NCI-H526 treated with DMSO at 0.1 percent for 48 hours (cell line): ENCODE measurements at regions not wholly inside any gene's neighbourhood (a gene's known extent, or its start where the extent isn't known, plus 50 kb on each side); places are given as distances from the start of the nearest gene placed in this dataset.

Source experiments
- DNase-seq: peaks from one replicate; lab custom pipeline; 2025; lab: John Stamatoyannopoulos, UW

DNA sequence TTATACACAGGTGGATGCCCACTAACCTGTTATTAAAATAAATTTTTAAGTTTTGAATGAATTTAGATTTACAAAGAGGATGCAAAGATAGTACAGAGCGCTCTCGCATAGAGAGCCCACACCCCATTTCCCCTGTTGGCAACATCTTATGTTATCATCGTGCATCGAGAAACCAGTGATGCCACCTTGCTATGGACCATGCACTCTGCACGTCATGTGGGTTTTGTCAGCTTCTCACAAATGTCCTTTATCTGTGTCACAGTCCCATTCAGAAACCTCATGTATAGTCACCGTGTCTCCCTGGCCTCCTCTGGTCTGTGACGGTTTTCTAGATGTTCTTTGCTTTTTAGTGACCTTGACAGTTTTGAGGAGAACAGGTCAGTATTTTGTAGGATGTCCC, 60.0 kb downstream of the ING1 start:
- DNase-seq: no peak

DNA sequence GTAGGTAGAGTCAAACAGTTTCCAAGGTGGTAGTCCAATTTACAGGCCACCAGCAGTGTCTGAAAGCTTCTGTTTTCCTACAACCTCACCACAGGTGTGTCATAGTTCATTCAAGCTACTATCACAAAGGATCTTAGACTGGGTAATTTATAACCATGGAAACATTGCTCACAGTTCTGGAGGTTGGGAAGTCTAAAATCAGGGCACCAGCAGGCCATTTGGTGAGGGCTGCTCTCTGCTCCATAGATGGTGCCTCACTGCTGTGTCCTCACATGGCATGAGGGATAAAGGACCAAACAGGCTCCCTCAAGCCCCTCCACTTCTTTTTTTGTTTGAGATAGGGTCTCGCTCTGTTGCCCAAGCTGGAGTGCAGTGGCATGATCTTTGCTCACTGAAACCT, 60.6 kb downstream of the ING1 start:
- DNase-seq: no peak

DNA sequence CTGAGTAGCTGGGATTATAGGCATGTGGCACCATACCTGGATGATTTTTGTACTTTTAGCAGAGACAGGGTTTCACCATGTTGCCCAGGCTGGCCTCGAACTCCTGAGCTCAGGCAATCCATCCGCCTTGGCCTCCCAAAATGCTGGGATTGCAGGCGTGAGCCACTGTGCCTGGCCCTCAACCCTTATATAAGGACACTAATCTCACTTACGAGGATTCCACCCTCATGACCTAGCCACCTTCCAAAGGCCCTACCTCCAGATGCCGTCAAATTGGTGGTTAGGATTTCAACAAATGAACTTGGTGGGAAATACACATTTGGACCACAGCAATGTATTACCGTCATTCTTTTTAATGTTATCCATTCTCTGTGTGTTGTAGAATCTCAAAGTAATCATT, 61.0 kb downstream of the ING1 start:
- no peak for DNase-seq

DNA sequence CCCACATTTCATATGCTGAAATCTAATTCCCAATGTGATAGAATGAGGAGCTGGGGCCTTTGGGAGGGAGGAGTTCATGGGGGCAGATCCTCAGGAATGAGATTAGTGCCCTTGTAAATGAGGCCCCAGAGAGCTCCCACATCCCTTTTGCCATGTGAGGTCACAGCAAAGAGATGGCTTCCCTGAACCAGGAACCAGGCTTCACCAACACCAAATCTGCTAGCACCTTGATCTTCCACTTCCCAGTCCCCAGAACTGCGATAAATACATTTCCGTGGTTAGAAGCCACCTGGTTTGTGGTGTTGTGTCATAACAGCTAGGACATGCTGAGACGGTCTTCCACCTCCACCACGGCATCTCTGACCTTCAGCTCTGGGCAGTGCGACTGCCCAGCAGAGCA, 62.1 kb downstream of the ING1 start:
- DNase-seq: no peak

DNA sequence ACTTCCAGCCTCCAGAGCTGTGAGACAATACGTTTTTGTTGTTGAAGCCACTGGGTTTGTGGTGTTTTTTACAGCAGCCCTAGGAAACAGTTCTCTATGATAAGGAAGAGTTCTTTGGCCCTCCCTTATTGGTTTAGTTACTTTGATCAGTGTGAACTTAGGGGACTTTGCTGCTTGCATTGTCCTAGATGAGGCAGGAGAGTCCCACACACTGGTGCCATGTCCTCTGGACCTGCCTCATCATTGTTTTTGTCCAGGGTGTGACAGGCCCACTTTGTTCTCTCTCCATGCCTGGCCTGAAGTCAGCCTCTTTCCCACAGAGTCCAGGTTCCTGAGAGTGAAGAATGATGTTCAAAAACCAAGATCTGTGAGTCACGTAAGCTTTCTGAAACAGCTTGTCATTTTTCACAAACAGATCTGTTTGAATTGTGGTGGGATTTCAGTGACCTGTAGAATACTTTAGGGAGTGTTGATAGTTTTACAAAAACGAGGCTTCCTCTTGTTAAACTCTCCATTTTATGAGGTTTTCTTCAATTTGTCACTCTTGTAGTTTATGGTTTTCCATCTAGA, 63.8 kb downstream of the ING1 start:
- DNase-seq: no peak

DNA sequence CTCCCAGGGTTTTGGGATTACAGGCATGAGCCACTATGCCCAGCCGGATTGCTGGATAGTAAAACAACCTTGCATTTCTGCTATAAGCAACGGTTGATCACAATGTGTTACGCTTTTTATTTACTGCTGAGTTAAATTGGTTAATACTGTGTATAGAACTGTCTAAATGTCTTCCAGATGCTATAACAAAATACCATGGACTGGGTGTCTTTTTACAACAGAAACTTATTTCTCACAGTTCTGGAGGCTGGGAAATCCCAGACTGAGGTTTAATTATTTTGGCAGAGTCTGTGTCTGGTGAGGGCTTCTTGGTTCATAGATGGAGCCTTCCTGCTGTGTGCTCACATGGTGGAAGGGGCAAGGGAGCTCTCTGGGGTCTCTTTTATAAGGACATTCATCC, 65.5 kb downstream of the ING1 start:
- DNase-seq: no peak

DNA sequence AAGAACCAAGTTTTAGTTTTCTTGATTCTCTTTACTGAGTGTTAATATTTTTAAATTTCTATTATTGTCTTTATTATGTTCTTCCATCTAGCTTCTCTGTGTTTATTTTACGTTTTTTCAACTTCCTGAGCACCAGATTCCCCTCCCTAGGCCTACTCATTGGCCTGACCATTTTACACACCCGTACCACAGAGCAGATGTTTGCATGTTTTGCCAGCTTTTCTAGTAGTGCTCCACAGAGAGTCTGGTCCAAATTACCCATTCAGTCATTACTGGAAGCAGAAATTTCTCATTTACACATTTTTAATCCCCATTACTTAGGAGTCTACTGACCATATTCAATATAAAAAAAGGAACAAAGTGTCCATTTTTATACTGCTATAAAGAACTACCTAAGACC, 66.9 kb downstream of the ING1 start:
- no peak for DNase-seq

DNA sequence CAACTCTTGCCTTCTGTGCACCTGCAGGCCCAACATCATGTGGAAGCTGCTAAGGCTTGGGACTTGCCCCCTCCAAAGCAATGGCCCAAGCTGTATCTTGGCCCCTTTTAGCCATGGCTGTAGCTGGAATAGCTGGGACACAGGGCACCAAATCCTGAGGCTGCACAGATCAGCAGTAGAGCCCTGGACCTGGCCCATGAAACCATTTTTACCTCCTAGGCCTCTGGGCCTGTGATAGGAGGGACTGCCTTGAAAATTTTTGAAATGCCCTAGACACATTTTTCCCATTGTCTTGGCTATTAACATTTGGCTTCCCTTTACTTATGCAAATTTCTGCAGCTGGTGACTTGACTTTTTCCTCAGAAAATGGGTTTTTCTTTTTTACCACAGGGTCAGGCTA, 68.7 kb downstream of the ING1 start:
- no peak for DNase-seq

DNA sequence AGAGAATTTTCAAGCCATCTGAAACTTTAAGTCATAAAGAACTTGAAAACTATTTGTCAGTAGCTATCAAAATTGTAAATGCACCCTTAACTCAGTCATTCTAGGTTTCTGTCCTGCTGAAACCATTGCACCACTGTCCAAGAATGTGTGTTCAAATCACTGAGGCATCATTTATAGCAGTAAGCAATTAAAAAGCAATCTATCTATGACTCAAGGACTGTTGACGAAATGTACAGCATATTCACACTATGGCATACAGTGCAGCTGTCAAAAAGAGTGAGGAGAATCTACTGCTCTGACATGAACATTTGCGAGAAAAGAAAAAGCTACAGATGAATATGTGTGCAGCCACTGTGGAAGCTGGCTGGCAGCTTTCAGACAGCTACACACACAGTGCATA, 71.2 kb downstream of the ING1 start:
- DNase-seq: no peak

DNA sequence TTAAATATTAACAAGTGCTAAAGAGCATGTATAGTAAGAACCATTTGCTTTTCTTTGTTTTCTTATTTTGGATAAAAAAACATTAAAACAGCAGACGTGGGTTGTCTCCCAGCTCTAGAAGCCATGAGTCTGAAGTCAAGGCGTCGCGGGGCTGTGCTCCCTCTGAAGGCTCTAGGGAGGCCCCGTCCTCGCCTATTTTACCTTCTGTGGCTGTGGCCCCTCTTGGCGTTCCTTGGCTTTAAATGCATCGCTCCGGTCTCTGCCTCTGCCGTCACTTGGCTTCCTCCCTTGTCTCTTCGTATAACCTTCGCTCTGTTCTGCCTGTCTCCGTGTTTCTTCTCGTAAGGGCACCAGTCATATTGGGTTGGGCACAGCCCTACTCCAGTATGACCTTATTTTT, 75.3 kb downstream of the ING1 start:
- no peak for DNase-seq

DNA sequence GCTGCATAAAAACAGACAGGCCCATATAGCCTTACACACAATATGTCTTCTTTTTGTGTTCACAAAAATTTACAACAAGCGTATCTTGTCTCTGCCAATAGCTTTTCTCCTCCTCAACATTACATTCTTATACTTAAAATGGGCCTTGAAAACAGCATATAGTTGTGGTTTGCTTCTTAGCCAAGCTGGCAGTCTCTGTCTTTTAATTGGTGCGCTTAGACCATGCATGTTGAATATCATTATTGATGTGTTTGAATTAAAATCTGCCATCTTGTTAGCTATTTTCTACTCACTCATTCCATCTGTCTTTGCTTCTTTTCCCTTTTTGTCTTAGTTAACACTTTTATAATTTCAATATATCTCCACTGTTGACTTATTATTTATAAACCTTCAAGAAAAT, 76.4 kb downstream of the ING1 start:
- DNase-seq: no peak

DNA sequence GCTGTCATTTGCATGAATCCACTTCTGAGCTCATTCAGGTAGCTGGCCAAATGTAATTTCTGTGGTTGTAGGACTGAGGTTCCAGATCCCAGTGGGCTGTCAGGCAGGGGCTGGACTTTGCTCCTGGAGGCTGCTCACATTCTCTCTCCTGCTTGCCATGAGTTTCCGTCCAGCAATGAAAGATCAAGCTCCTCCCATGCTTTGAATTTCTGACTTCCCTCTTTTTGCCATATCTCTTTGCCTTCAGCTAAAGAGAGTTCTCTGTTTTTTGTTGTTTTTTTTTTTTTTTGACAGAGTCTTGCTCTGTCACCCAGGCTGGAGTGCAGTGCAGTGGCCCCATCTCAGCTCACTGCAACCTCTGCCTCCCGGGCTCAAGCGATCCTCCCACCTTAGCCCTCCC, 76.9 kb downstream of the ING1 start:
- no peak for DNase-seq

DNA sequence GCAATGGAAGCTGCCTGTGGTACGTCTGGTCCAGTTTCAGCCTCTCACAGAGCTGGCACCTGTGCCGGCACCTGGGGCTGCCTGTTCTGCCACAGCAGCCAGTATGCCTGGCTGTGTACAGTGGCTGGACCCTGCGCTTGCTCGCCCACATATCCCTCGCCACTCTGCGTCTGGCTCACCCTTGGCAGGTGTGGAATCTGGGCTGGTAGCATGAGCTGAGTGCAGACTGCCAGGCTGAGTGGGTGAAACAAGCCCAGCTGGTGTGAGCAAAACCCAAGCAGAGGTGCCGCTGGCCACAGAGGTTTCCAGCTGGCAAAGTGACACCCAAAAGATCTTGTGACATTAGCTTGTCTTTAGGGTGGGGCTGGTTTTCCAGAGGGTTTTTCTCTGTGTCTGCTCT, 80.7 kb downstream of the ING1 start:
- DNase-seq: no peak

DNA sequence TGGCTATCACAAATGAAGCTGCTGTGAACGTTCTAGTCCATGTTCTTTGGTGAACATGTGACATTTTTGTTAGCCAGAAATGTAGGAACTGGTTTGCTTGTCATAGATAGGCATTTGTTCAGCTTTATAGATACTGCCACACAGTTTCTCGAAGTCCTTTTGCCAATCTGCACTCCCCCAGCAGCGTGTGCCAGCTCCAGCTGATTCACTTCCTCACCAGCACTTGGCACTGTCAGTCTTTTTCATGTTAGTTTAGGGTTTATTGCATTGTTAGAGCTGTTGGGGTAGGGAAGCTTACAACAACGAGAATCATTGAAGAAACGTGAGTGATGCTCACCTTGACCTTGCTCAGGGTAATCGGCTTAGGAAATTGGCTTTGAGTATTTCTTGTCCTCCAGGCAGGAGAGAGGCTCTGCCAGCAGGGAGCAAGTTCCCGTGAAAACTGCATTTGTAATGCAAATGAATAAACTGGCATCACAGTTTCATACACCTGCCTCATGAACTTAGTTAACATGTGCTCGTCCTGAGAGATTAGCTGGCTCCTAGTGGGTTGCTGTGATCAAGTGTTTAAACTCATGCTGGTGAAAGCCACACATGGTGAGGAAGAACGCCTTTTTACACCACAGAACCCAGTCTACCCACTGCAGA, 83.9 kb downstream of the ING1 start:
- peak; percentile 96 for DNase-seq

DNA sequence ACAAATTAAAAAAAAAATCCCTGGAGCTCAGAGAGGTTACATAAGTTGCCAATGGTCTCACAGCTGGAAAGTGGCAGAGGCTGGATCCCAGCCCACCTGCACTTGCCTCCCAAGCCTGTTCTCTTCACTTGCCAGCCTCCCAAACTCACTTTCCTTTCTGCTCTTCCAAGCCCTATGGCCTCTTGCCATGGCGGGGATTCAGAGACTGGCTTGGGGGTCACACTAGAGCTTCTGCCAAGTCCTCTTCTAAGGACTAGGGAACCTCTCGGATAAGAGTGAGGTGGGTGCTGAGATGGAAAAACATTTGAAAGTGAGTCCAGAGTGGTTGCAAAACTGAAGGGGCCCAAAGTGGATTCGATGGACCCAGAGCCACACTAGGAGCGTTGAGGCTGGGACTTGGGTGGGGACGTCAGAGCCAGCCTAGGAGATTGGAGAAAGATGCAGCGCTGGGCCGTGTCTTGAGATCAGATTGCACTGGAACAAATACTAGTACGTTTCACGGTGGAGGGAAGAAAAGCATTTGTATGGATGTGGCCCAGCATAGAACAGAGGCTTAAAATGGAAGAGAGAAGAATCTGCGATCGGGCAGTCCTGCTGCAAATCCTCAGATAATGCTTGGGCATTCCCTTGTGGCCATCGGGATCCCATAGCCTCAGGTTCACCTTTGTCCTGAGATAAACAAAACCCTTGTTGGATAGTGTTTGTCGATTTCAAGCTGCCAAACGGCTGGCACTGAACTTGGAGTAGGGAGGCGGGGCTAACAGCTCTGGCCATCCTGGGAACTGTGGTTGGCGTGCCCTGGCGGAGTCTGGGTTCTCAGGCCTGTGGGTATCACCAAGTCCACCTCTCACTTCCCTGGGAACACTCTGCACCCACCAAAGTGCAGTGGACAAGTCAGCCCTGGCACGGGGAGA, 84.8 kb downstream of the ING1 start:
- DNase-seq: no peak

DNA sequence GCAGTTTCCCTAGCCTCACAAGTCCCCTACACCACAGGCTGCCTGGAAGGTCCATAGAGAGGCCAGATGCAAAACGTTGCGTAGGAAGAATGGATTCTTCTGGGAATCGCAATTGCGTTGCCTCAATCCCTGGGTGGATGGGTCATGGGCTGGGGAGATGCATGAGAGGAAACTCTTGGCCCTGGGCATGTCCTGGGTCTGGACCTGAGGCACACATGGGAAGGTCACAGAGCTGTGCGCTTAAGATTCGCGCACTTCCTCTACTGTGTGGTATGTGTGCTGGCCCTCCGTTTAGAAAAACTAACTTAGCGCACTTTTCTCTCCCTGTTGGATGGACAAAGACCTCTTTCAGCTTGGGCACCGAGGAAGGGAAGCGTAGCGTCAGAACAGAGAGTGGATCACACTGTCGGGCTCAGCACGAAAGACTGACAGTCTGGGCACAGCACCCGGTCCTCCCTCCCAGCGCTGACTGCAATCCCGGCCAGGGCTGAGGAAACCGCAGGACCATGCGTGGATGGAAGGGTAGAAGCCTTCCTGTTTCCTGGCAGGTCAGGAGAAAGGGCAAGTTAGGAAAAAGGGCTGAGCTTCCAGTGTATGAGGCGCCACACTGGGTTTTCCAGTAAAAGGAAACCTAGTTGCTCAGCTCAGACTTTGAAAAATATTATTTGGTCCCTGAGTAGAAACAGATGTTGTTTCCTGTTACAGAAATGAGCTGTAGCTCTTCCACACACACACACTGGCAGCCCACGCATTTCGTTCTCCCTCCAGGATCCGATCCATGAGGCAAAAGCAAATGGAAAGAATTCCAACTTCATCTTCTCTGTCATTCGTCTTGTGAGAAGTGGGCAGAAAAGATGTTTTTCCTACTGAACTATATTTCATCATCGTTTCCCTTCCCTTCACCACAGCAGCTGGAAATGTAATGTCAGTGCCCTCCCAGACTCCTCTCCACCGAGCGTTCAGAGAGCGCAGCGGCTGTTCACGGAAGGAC, 86.0 kb downstream of the ING1 start:
- no peak for DNase-seq

DNA sequence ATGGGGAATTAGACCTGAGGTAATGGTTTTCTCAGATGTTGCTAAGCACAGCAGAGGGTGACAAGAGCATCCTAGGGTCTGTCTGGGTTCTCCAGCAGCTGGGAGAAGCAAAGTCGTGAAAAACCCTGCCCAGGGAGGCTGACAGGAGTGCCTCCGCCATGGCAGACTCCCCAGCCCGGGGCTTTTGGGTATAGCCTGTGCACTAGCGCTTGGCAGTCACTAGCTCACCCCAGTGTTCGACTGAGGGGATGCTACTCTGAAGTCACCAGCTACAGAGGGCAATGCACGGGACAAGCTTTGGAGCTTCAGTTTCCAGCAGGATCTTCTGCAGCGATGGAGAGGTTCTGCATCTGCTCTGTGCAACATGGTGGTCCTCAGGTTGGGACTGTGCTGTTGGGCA, 87.5 kb downstream of the ING1 start:
- DNase-seq: no peak

DNA sequence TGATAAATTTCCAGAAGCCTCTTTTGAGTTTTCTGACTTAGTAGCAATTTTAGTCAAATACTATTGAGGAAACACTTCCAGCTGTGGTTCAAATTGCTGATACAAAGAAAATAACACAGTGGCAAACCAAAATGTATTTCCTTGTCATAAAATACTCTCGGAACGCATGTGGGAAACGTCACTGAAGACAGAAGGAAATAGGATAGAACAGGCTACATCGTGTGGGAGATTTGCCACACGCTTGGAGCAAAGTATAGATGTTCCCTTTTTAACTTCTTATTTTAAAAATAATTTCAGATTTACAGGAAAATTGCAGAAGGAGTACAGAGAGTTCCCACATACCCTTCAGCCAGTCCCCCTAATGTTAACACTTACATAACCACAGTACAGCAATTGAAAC, 88.8 kb downstream of the ING1 start:
- no peak for DNase-seq

DNA sequence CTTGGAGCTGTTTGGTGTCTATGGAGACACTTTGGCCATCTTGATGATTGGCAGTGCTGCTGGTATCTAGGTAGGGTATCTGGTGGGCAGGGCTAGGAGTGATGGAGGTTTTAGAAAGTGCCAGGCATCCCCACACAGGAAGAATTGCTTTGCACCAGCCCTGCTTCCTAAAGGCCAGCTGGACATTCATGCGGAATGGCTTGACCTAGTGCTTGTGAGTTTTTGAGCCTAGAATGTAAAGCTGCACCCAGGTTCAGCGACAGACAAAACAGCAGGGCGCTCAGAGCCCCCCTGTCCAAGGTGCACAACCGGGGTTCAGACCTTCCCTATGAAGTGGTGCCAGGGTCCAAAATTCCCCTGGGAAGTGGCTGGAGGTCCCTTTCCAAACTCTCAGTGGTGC, 93.1 kb downstream of the ING1 start:
- DNase-seq: no peak

DNA sequence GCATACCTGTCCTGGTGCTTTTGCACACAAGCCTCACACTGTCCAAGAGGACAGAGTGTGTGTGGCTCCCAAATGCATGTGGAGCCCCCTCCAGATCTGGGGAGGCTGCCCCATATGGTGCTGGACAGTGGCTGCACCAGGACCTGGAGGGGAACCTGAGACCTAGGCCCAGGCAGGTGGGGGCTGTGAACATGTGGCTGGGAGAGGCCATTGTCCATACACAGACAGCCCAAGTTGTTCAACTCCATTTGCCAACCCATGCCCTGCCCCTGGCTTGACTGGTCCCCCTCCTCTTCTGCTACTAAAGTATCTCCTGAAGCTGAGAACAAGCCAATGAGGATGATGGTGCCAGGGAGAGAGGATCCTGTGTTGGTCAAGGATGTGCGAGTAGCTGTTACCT, 94.0 kb downstream of the ING1 start:
- no peak for DNase-seq

DNA sequence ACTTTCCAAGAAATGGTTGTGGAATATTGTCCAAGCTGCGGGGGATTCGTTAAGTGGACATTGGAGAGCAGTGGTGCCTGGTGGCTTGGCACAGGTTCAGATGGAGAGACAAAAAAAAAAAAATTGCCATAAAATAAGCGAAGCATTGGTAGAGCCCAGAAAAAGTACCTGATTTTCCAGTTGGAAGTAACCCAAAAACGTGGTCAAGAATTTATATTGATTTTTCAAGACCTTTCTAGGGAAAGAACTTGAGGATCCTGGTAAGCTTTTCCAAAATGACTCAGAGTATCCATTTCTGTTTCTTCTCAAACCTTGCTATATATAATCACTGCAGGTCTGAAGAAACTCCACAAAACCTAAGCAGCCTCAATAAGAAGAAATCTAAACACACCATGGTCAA, 94.6 kb downstream of the ING1 start:
- DNase-seq: no peak

DNA sequence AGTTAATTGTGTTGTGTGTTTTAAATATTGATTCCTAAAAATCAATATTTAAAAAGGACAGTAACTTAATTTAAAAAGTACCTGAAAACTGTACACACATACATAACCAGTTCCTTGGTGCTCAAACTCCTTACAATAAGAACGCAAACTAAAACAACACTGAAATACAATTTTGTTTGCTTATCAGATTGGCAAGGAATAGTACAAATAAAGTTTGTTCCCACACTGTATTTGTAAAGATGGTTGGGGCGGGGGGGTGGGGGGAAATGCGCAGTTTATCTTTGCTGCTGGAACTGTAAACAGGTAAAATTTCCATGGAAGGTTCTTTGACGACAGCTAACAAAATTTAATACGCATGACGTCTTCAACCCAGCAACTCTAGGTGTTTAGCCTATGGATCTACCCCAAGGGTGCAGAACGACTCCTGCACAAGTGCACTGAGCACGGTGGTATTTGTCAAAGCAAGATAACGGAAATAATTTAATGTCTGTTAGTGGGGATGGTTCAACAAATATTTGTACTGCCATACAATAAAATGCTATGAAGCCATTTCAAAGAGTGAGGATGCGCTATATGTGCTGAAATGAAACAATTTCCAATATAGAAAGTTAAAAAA, 96.5 kb downstream of the ING1 start:
- no peak for DNase-seq
